ENCODE measurements at regions not wholly inside any gene's neighbourhood (a gene's known extent, or its start where the extent isn't known, plus 50 kb on each side); places are given as distances from the start of the nearest gene placed in this dataset.

DNA sequence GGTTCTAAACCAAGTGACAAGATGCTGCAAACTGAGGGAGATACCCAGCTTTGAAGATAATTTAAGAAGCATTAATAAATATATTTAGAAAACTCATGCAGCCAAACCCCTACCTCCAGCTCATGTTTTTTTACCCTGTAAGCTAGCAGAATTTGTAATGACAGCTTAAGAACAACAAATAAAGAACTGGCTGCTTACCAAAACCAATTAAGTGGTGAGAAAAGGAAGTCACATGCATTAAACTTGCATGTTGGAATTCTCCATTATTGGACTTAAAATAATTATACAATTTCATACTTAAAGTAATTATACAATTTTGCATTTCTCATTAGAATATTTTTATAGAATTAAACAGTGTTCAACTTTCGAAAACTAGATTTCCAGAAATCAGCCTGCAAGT, 75.6 kb upstream of the CNIH3 start:
- TF ChIP-seq POLR2A (IDR thresholded peaks at IDR 0.05) = no peak
- TF ChIP-seq, protein P1, sequence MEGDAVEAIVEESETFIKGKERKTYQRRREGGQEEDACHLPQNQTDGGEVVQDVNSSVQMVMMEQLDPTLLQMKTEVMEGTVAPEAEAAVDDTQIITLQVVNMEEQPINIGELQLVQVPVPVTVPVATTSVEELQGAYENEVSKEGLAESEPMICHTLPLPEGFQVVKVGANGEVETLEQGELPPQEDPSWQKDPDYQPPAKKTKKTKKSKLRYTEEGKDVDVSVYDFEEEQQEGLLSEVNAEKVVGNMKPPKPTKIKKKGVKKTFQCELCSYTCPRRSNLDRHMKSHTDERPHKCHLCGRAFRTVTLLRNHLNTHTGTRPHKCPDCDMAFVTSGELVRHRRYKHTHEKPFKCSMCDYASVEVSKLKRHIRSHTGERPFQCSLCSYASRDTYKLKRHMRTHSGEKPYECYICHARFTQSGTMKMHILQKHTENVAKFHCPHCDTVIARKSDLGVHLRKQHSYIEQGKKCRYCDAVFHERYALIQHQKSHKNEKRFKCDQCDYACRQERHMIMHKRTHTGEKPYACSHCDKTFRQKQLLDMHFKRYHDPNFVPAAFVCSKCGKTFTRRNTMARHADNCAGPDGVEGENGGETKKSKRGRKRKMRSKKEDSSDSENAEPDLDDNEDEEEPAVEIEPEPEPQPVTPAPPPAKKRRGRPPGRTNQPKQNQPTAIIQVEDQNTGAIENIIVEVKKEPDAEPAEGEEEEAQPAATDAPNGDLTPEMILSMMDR (IDR thresholded peaks at IDR 0.05) = no peak
